MM.1S (cell line): ENCODE measurements at regions not wholly inside any gene's neighbourhood (a gene's known extent, or its start where the extent isn't known, plus 50 kb on each side); places are given as distances from the start of the nearest gene placed in this dataset.
"Not testable (repeated sequence)": the region's sequence is repeated elsewhere in the genome, so short reads cannot be mapped to it uniquely, and the experiment has no call there.

Source experiments
- CTCF ChIP-seq: fragments of 300-600 bp; sonication (generic); IDR thresholded peaks from 2 replicates; pipeline ENCODE4 v1.5.1; 2016; ENCODE audit warnings: antibody characterized with exemption, low read length, mixed read lengths
- EZH2 ChIP-seq: fragments of 300-600 bp; sonication (generic); optimal IDR thresholded peaks from 2 replicates; pipeline ENCODE3; 2017; ENCODE audit warnings: low read depth, mild to moderate bottlenecking, antibody characterized with exemption, low read length, mixed read lengths
- EZH2phosphoT487 ChIP-seq: fragments of 300-600 bp; sonication (generic); IDR thresholded peaks from 2 replicates; pipeline ENCODE4 v1.6.1; 2018; ENCODE audit warnings: antibody characterized with exemption, low read length

GRCh38 chr3:195658381-195659135 is 62.2 kb upstream of the MUC20 start:
- TF ChIP-seq CTCF, EZH2phosphoT487, EZH2: not testable (repeated sequence)
